ENCODE measurements at regions not wholly inside any gene's neighbourhood (a gene's known extent, or its start where the extent isn't known, plus 50 kb on each side); places are given as distances from the start of the nearest gene placed in this dataset.

GRCh38 chr7:12905671-12906070 is 218.2 kb downstream of the ARL4A start:
- TF ChIP-seq CTCF (IDR thresholded peaks at IDR 0.05): no peak
- TF ChIP-seq POLR2A (IDR thresholded peaks at IDR 0.05): no peak
